GM20000 (cell line): ENCODE measurements at regions not wholly inside any gene's neighbourhood (a gene's known extent, or its start where the extent isn't known, plus 50 kb on each side); places are given as distances from the start of the nearest gene placed in this dataset.

Experiments used
- DNase-seq: peaks from one replicate; pipeline ENCODE4 v3.0.0; 2012; ENCODE audit warnings: low spot score
- TF ChIP-seq, protein P1 (sequence below): IDR thresholded peaks from 2 replicates; pipeline ENCODE4 v1.5.1; 2012; ENCODE audit warnings: mild to moderate bottlenecking, control low read depth; ENCODE audit errors: extremely low read depth, missing control alignments

DNA sequence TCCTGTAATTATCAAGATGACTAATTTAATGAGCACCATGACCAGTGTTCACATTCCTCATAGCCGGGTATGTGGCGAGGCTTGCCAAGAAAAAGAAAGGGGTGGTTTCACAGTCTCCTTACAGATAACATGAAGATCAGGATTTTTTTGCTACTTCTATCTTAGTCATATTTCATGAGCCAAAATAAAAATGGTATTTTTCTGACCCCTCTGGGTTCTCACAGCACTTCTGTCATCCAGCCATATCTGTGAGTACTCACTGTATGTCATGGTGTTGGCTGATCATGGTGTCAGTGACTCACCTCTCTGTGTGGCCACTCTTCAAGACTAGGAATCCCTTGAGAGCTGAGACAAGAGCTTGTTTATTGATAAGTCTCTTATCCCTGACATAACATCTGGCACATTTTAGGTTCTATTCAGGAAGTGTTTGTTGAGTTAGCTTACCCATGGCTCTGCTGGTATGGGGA, 130.5 kb upstream of the LMCD1 start:
- TF ChIP-seq, protein P1, sequence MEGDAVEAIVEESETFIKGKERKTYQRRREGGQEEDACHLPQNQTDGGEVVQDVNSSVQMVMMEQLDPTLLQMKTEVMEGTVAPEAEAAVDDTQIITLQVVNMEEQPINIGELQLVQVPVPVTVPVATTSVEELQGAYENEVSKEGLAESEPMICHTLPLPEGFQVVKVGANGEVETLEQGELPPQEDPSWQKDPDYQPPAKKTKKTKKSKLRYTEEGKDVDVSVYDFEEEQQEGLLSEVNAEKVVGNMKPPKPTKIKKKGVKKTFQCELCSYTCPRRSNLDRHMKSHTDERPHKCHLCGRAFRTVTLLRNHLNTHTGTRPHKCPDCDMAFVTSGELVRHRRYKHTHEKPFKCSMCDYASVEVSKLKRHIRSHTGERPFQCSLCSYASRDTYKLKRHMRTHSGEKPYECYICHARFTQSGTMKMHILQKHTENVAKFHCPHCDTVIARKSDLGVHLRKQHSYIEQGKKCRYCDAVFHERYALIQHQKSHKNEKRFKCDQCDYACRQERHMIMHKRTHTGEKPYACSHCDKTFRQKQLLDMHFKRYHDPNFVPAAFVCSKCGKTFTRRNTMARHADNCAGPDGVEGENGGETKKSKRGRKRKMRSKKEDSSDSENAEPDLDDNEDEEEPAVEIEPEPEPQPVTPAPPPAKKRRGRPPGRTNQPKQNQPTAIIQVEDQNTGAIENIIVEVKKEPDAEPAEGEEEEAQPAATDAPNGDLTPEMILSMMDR: no peak

DNA sequence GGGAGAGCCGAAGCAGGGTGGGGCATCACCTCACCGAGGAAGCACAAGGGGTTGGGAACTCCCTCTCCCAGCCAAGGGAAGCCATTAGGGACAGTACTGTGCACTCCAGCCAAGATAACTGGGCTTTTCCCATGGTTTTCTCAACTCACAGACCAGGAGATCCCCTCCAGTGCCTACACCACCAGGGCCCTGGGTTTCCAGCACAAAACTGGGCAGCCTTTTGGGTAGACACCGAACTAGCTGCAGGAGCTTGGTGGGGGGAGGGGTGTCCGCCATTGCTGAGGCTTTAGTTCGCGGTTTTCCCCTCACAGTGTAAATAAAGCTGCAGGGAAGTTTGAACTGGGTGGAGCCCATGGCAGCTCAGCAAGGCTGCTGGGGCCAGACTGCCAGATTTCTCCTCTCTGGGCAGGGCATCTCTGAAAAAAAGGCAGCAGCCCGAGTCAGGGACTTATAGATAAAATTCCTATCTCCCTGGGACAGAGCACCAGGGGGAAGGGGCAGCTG, 129.6 kb upstream of the LMCD1 start:
- DNase-seq: no peak
- TF ChIP-seq, protein P1: no peak

More for the DNA sequence above, 130.5 kb upstream of the LMCD1 start:
- no peak for DNase-seq

DNA sequence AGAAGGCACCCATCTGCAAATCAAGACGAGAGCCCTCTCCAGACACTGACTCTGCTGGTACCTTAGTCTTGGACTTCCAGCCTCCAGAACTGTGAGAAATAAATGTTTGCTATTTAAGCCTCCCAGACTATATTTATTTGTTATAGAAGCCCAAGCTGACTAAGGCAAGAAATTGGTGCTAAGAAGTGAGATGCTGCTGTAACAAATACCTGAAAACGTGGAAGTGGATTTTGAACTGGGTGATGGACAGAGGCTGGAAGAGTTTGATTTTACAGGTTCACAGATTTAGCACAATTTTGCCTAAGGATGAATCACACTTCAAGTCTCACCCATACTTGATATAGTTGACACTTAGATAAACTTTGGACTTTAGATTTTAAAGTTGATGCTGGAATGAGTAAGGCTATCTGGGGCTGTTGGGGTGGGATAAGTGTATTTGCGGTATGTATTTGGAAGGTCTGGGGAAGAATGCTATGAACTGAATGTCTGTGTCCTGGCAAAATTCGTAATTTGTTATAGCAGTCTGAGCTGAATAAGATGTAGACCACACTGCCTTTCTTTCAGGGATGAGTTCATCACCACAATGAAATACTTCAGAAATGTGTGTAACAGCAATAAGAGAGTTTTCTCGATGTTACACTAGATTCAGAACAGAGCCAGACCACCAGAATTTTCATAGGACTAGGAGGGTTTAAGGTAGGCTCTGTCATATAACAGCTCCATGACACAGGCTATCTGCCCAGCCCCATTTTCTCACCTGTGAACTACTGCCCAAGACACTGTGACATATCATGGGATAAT, 120.5 kb upstream of the LMCD1 start:
- no peak for DNase-seq
- TF ChIP-seq, protein P1: no peak

DNA sequence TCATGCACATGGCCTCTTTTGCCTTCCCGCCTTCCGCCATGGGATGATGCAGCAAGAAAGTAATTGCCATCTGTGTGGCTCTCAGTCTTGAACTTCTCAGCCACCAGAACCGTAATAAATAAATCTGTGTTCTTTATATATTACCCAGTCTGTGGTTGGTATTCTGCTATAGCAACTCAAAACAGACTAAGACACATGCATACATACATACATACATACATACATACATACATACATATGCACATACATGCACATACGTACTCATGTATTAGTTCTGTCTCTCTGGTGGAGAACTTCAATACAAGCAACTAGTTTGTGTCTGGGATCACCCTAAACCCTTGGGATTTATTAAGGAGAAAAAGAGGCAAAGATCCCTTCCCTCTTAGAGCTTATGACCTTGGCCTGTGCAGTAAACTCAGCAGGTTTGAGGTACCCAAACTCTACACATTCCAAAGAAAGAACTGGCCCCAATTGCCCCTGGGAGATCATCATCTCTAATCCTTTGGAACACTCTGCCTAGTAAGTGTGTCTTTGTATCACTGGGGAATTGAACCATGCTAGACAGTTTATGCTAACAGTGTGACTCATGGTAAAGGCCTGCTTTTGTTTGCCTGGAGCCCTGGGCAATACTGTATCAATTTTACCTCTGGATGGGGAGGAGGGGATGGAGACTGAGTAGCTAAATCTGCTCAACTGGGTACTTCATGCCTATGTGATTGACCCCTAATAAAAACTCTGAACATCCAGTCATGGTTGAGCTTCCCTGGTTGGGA, 115.6 kb upstream of the LMCD1 start:
- no peak for DNase-seq
- TF ChIP-seq, protein P1: no peak

DNA sequence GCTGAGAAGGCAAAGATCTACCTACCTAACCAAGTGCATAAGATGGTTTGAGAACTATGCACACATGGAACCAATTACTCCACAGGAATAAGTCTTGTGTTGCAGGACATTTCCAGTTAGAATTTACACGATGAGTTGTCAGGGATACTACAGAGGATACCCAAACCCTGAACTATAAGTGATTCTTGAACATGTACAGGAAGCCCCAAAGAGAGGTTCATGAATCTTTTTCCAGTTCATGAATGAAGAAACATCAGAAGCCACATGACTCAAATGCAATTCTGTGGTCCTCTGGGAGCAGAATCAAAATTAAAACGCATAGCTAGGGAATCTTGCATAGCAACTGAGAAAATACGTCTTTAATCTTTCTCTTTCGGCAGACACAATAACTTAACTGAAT, 114.1 kb upstream of the LMCD1 start:
- TF ChIP-seq, protein P1: no peak

DNA sequence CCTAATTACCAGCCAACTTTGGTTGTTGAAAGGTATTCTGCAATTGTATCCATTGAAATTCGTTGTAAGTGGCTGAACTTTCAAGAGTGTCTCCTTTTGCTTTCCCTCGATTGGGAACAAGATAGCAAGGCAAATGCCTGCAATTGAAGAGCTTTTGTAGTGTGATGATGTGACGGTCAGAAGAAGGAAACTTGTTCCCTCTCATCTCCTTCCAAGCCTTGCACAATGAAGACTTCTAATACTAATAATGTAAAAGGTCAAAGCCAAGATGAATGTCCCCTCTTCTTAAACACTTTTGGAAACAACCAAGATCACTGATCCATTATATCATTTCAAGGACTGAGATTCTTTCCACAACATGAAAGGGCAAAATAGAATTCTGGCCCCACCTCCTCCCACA, 101.9 kb upstream of the LMCD1 start:
- DNase-seq: no peak

More for the DNA sequence above, 114.1 kb upstream of the LMCD1 start:
- DNase-seq: no peak

DNA sequence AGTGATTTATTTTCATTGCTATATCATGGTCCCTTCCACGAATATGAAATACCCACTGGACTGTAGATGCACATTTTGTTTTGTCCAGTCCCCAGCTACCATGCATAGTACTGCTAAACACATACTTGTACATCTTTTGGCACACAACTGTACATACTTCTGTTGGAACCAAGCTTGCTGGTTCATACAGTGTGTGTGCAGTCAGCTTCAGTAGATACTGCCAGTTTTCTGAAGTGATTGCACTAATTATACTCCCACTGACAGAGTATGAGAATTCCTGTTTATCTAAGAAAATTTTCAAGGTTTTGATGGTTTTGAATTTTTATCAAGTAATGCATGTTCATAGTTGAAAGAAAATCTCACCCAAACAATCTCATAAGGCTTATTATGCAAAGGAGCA, 100.7 kb upstream of the LMCD1 start:
- TF ChIP-seq, protein P1: no peak

More for the DNA sequence above, 101.9 kb upstream of the LMCD1 start:
- TF ChIP-seq, protein P1: no peak

More for the DNA sequence above, 100.7 kb upstream of the LMCD1 start:
- DNase-seq: no peak
